ENCODE measurements at regions not wholly inside any gene's neighbourhood (a gene's known extent, or its start where the extent isn't known, plus 50 kb on each side); places are given as distances from the start of the nearest gene placed in this dataset.
"Not testable (repeated sequence)": the region's sequence is repeated elsewhere in the genome, so short reads cannot be mapped to it uniquely, and the experiment has no call there.

DNA sequence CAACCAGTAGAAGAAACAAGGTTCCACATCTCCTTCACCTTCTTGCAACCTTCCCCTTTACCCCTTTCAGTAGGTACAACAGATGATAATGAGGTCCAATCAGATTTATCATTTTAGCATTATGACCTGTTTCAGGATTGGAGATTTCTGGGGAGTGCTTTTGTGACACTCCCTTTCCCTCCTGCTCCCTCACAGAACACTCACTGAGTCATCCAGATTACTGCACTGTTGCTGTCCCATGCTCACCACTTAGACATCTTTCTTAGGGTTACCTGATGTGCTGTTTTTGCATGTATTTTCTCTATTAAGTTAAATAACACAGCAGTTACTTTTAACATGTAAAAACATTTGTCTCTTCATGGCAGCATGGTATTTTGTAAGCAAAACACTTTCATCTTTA, 118.5 kb downstream of the MFSD1 start:
- Histone ChIP-seq H3K9me3 (ENCODE audit: control insufficient read depth in 2 of 2, low read length in 2 of 2) (no peaks in the 10 kb centered on the region), H3K36me3 (ENCODE audit: control insufficient read depth in 2 of 2, insufficient read depth in 2 of 2, low read length in 2 of 2) (no peaks in the 10 kb centered on the region), H3K9ac (ENCODE audit: low read depth in 1 of 2, low read length in 2 of 2) (no peak overlapping the region), H3K4me1 (ENCODE audit: control insufficient read depth in 2 of 2, insufficient read depth in 2 of 2, low read length in 2 of 2) (no peaks in the 10 kb centered on the region), H3K27me3 (ENCODE audit: control insufficient read depth in 2 of 2, insufficient read depth in 2 of 2, low read length in 2 of 2) (no peaks in the 10 kb centered on the region), H3K4me3 (ENCODE audit: low read length in 2 of 2) (no peak overlapping the region), H3K27ac (ENCODE audit: low read depth in 2 of 2, low read length in 2 of 2) (no peak overlapping the region)

DNA sequence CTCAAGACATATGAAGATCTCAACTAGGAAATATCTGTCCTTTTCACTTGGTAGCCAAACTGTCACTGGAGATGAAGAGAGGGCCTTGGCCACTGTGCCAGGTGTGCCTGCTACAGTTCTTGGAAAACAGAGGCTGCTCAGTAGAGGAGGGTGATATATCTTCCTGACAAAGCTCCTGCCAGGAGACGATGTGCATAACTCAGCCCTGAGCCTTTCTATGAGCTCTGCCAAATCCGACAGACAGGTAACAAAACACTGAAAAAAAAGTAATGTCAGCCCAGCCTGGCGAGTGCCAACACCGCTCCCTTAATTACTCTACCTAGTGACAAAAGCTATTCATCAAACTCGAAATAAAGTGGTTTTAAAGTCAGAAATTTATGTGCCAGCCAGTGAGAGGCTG, 123.2 kb downstream of the MFSD1 start:
- Histone ChIP-seq H3K27me3 (ENCODE audit: control insufficient read depth in 2 of 2, insufficient read depth in 2 of 2, low read length in 2 of 2) (no peaks in the 10 kb centered on the region), H3K4me1 (ENCODE audit: control insufficient read depth in 2 of 2, insufficient read depth in 2 of 2, low read length in 2 of 2) (no peaks in the 10 kb centered on the region), H3K27ac (ENCODE audit: low read depth in 2 of 2, low read length in 2 of 2) (no peak overlapping the region), H3K9me3 (ENCODE audit: control insufficient read depth in 2 of 2, low read length in 2 of 2) (no peaks in the 10 kb centered on the region), H3K36me3 (ENCODE audit: control insufficient read depth in 2 of 2, insufficient read depth in 2 of 2, low read length in 2 of 2) (no peaks in the 10 kb centered on the region), H3K4me3 (ENCODE audit: low read length in 2 of 2) (no peak overlapping the region), H3K9ac (ENCODE audit: low read depth in 1 of 2, low read length in 2 of 2) (no peak overlapping the region)

DNA sequence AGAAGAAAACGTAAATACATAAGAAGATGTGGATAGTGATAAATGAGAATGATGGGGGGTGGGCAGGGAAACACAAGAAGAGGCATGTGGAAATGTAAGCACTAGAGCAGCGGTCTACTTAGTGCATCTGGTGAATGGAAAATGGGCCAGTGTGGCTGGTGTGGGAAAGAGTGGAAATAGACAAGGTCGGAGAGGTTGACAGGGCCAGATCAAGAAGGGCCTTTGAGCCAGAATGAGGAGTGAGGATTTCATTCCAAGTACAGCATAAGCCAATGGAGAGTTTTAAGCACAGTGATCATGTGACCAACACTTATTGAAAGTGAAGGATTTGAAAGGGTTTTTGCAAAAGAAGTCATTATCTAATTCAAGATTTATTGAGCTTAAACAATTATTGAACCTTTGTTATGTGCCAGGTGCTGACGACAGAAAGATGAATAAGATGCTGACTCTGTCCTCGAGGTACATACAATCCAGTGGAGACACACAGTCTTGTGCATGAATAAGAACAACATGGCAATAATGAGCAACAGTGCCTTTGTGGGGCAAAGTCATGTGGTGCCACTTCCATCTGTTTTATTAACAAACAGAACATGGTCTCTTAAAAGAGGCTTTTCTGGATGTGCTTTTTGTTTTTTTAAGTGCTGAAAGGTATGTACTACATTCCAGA, 124.1 kb downstream of the MFSD1 start:
- no peaks in the 10 kb centered on the region for H3K4me1 ChIP-seq (ENCODE audit: control insufficient read depth in 2 of 2, insufficient read depth in 2 of 2, low read length in 2 of 2)
- no peak overlapping the region for H3K4me3 ChIP-seq (ENCODE audit: low read length in 2 of 2)
- H3K9me3 ChIP-seq (ENCODE audit: control insufficient read depth in 2 of 2, low read length in 2 of 2): no peaks in the 10 kb centered on the region
- no peak overlapping the region for H3K9ac ChIP-seq (ENCODE audit: low read depth in 1 of 2, low read length in 2 of 2)
- no peaks in the 10 kb centered on the region for H3K27me3 ChIP-seq (ENCODE audit: control insufficient read depth in 2 of 2, insufficient read depth in 2 of 2, low read length in 2 of 2)
- H3K27ac ChIP-seq (ENCODE audit: low read depth in 2 of 2, low read length in 2 of 2): no peak overlapping the region
- no peaks in the 10 kb centered on the region for H3K36me3 ChIP-seq (ENCODE audit: control insufficient read depth in 2 of 2, insufficient read depth in 2 of 2, low read length in 2 of 2)

DNA sequence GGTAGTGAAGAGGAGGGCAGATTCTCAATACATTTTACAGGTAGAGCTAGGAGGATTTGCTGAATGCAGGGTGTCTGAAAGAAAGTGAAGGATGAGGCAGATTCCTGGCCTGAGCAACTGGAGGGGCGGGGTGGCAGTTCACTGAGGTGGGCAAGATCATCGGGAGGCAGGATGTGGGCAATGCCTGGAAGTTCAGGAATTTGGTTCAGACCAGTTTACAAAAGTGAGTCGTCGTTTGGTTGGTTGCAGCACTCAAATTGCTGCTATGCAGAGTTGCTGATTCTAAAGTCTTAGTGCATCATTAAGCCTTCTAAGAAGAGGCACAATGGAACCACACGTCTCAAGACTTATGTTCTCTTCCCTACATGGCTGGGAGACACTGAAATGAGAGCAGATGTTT, 134.0 kb downstream of the MFSD1 start:
- no peaks in the 10 kb centered on the region for H3K27me3 ChIP-seq (ENCODE audit: control insufficient read depth in 2 of 2, insufficient read depth in 2 of 2, low read length in 2 of 2)
- H3K9ac ChIP-seq (ENCODE audit: low read depth in 1 of 2, low read length in 2 of 2): no peak overlapping the region
- no peaks in the 10 kb centered on the region for H3K36me3 ChIP-seq (ENCODE audit: control insufficient read depth in 2 of 2, insufficient read depth in 2 of 2, low read length in 2 of 2)
- H3K4me3 ChIP-seq (ENCODE audit: low read length in 2 of 2): no peak overlapping the region
- H3K4me1 ChIP-seq (ENCODE audit: control insufficient read depth in 2 of 2, insufficient read depth in 2 of 2, low read length in 2 of 2): no peaks in the 10 kb centered on the region
- H3K27ac ChIP-seq (ENCODE audit: low read depth in 2 of 2, low read length in 2 of 2): no peak overlapping the region
- no peaks in the 10 kb centered on the region for H3K9me3 ChIP-seq (ENCODE audit: control insufficient read depth in 2 of 2, low read length in 2 of 2)

DNA sequence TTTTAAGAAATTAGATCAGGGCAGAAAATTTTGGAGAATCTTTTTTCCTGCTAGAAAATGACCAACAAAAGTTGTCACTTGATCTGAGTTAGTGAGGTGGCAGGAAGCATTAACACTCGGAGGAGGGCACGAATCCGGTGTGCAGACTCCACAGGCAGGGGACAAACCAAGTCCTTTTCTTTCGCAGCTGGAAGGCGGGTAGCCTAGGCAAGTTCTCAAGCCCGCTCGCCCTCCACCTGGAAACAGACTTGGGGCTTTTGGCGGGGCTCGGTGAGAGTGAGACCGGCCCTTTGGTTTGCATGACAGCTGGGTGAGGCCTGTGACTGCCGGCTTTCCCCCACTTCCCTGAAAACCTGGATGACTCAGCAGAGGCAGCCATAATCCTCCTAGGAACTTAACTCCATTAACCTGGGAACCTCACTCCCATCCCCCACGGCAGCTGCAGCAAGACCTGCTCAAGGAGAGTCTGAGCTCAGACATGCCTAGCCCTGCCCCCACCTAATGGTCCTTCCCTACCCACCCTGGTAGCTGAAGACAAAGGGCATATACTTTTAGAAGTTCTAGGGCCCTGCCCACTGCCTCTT, 134.8 kb downstream of the MFSD1 start:
- H3K4me1 ChIP-seq (ENCODE audit: control insufficient read depth in 2 of 2, insufficient read depth in 2 of 2, low read length in 2 of 2): no peaks in the 10 kb centered on the region
- no peak overlapping the region for H3K9ac ChIP-seq (ENCODE audit: low read depth in 1 of 2, low read length in 2 of 2)
- no peak overlapping the region for H3K4me3 ChIP-seq (ENCODE audit: low read length in 2 of 2)
- H3K27me3 ChIP-seq (ENCODE audit: control insufficient read depth in 2 of 2, insufficient read depth in 2 of 2, low read length in 2 of 2): no peaks in the 10 kb centered on the region
- H3K9me3 ChIP-seq (ENCODE audit: control insufficient read depth in 2 of 2, low read length in 2 of 2): no peaks in the 10 kb centered on the region
- H3K36me3 ChIP-seq (ENCODE audit: control insufficient read depth in 2 of 2, insufficient read depth in 2 of 2, low read length in 2 of 2): no peaks in the 10 kb centered on the region
- H3K27ac ChIP-seq (ENCODE audit: low read depth in 2 of 2, low read length in 2 of 2): no peak overlapping the region

DNA sequence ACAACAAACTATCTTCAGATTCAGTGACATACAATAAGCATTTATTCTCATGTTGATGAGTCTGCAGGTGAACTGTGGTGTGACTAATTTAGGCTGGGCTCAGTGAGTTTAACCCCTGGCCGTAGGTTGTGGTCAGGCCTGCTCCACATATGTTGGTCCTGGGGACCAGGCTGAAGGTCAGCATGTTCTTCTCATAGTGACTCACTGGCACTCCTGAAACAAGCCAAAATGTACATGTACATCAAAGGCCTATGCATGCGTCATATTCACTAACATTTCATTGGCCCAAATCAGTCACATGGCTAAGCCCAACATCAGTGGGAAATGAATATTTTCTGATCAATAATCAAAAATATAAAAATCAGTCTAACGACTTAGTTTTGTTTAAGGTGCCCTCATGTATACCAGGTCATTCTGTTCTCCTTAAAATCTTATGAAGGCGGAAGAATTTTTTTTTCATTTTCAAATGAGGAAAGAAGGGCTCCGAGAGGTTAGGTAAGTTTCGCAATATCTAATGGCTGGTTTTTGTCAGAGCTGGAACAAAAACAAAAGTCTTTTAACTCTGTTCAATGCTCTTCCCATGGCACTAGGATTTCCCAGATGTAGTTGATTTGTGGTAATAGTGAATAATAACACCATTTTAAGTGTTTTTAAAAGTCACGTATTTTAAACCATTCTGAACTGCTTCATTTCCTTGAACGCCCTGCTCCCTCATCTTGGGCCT, 148.5 kb downstream of the MFSD1 start:
- Histone ChIP-seq H3K27me3 (ENCODE audit: control insufficient read depth in 2 of 2, insufficient read depth in 2 of 2, low read length in 2 of 2) (no peaks in the 10 kb centered on the region), H3K4me1 (ENCODE audit: control insufficient read depth in 2 of 2, insufficient read depth in 2 of 2, low read length in 2 of 2) (no peaks in the 10 kb centered on the region), H3K9ac (ENCODE audit: low read depth in 1 of 2, low read length in 2 of 2) (no peak overlapping the region), H3K9me3 (ENCODE audit: control insufficient read depth in 2 of 2, low read length in 2 of 2) (no peaks in the 10 kb centered on the region), H3K27ac (ENCODE audit: low read depth in 2 of 2, low read length in 2 of 2) (no peak overlapping the region), H3K4me3 (ENCODE audit: low read length in 2 of 2) (no peak overlapping the region), H3K36me3 (ENCODE audit: control insufficient read depth in 2 of 2, insufficient read depth in 2 of 2, low read length in 2 of 2) (no peaks in the 10 kb centered on the region)

DNA sequence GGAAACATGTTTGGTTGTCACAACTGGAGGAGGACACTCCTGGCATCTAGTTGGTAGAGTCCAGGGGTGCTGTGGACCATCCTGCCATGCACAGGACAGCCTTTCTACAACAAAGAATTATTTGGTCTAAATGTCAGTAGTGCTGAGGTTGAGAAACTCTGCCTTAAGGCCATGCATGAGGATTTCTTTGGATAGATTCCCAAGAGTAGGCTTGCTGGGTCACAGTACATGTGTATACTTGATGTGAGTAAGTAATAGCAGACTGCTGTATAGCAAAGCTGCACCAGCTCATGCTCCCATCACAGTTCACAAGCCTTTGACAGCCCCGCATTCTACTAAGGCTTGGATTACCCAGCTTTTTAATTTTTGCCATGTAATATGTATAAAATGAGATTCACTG, 151.3 kb downstream of the MFSD1 start:
- H3K9me3 ChIP-seq (ENCODE audit: control insufficient read depth in 2 of 2, low read length in 2 of 2): no peaks in the 10 kb centered on the region
- no peaks in the 10 kb centered on the region for H3K27me3 ChIP-seq (ENCODE audit: control insufficient read depth in 2 of 2, insufficient read depth in 2 of 2, low read length in 2 of 2)
- no peak overlapping the region for H3K27ac ChIP-seq (ENCODE audit: low read depth in 2 of 2, low read length in 2 of 2)
- H3K4me3 ChIP-seq (ENCODE audit: low read length in 2 of 2): no peak overlapping the region
- no peaks in the 10 kb centered on the region for H3K36me3 ChIP-seq (ENCODE audit: control insufficient read depth in 2 of 2, insufficient read depth in 2 of 2, low read length in 2 of 2)
- no peak overlapping the region for H3K9ac ChIP-seq (ENCODE audit: low read depth in 1 of 2, low read length in 2 of 2)
- H3K4me1 ChIP-seq (ENCODE audit: control insufficient read depth in 2 of 2, insufficient read depth in 2 of 2, low read length in 2 of 2): no peaks in the 10 kb centered on the region

DNA sequence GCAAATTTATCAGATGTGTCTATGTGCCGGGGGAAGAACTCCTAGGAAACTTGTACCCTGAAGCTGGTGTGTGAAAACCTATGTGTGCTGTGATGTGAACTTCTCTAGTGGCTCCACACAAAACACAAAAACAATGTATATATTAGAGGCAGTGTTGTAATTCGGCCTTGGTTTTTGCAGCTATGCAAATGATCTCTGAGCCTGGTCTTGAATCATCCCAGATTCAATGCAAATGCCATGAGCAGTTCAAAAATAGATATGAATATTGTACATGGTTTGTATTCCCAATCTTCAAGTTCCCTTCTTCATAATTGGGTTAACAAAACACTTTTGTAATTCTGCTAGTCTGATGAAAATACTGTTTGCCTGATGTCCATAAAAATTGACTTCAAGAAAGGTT, 152.6 kb downstream of the MFSD1 start:
- Histone ChIP-seq H3K9ac (ENCODE audit: low read depth in 1 of 2, low read length in 2 of 2) (no peak overlapping the region), H3K4me1 (ENCODE audit: control insufficient read depth in 2 of 2, insufficient read depth in 2 of 2, low read length in 2 of 2) (no peaks in the 10 kb centered on the region), H3K9me3 (ENCODE audit: control insufficient read depth in 2 of 2, low read length in 2 of 2) (no peaks in the 10 kb centered on the region), H3K4me3 (ENCODE audit: low read length in 2 of 2) (no peak overlapping the region), H3K27me3 (ENCODE audit: control insufficient read depth in 2 of 2, insufficient read depth in 2 of 2, low read length in 2 of 2) (no peaks in the 10 kb centered on the region), H3K36me3 (ENCODE audit: control insufficient read depth in 2 of 2, insufficient read depth in 2 of 2, low read length in 2 of 2) (no peaks in the 10 kb centered on the region), H3K27ac (ENCODE audit: low read depth in 2 of 2, low read length in 2 of 2) (no peak overlapping the region)

DNA sequence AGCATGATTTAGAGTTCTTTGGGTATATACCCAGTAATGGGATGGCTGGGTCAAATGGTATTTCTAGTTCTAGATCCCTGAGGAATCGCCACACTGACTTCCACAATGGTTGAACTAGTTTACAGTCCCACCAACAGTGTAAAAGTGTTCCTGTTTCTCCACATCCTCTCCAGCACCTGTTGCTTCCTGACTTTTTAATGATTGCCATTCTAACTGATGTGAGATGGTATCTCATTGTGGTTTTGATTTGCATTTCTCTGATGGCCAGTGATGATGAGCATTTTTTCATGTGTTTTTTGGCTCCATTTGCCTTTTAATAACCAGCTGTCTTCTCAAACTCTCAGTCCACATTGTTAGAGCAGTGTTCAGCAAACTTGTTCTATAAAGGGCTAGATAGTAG, 155.9 kb downstream of the MFSD1 start:
- H3K4me1 ChIP-seq (ENCODE audit: control insufficient read depth in 2 of 2, insufficient read depth in 2 of 2, low read length in 2 of 2); H3K9ac ChIP-seq (ENCODE audit: low read depth in 1 of 2, low read length in 2 of 2); H3K9me3 ChIP-seq (ENCODE audit: control insufficient read depth in 2 of 2, low read length in 2 of 2); H3K4me3 ChIP-seq (ENCODE audit: low read length in 2 of 2); H3K27me3 ChIP-seq (ENCODE audit: control insufficient read depth in 2 of 2, insufficient read depth in 2 of 2, low read length in 2 of 2); H3K27ac ChIP-seq (ENCODE audit: low read depth in 2 of 2, low read length in 2 of 2); H3K36me3 ChIP-seq (ENCODE audit: control insufficient read depth in 2 of 2, insufficient read depth in 2 of 2, low read length in 2 of 2): not testable (repeated sequence)

DNA sequence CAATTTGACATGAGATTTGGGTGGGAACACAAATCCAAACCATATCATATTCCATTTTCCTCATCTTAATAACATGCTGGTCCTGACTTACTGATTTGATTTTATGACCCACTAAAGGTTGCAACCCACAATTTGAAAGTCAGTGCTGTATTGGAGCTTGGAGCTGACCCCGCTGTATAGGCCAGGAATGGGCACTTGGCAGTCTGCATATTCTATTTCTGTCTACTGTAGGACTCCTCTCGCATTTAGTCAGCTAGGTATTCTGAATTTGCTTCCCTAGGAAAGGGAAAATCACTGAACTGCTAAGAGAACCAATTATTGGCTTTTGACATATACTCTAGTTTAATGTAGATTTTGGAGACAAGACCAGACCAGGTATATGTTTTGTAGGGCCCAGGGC, 157.0 kb downstream of the MFSD1 start:
- Histone ChIP-seq H3K9me3 (ENCODE audit: control insufficient read depth in 2 of 2, low read length in 2 of 2) (no peaks in the 10 kb centered on the region), H3K27ac (ENCODE audit: low read depth in 2 of 2, low read length in 2 of 2) (no peak overlapping the region), H3K4me1 (ENCODE audit: control insufficient read depth in 2 of 2, insufficient read depth in 2 of 2, low read length in 2 of 2) (no peaks in the 10 kb centered on the region), H3K36me3 (ENCODE audit: control insufficient read depth in 2 of 2, insufficient read depth in 2 of 2, low read length in 2 of 2) (no peaks in the 10 kb centered on the region), H3K27me3 (ENCODE audit: control insufficient read depth in 2 of 2, insufficient read depth in 2 of 2, low read length in 2 of 2) (no peaks in the 10 kb centered on the region), H3K9ac (ENCODE audit: low read depth in 1 of 2, low read length in 2 of 2) (no peak overlapping the region), H3K4me3 (ENCODE audit: low read length in 2 of 2) (no peak overlapping the region)

All from mucosa of rectum (tissue), 2 donors.